ENCODE measurements at regions not wholly inside any gene's neighbourhood (a gene's known extent, or its start where the extent isn't known, plus 50 kb on each side); places are given as distances from the start of the nearest gene placed in this dataset.

- RAD21 ChIA-PET (ENCODE audit: unreplicated experiment) = no interaction called here
- Histone ChIP-seq H3K27me3 (replicated peaks in 1 of 2; ENCODE audit: control insufficient read depth in 2 of 2, insufficient read depth in 2 of 2, low read length in 1 of 2) (no peaks in the 10 kb centered on the region), H3K4me3 (no peak overlapping the region), H3K79me2 (ENCODE audit: control insufficient read depth, insufficient read depth, low read length) (peaks cover 2% of the 10 kb centered on the region), H3K9ac (ENCODE audit: control insufficient read depth, insufficient read depth, low read length) (no peak overlapping the region), H3K27ac (ENCODE audit: control insufficient read depth, insufficient read depth) (no peak overlapping the region), H3K36me3 (ENCODE audit: control insufficient read depth in 2 of 2, insufficient read depth in 2 of 2, low read length in 1 of 2) (0 out of 4 replicates have a peak, but pooled peaks cover 0 to 1% of the 10 kb centered on the region in 2 experiments), H3K9me3 (replicated peaks; ENCODE audit: control insufficient read depth, insufficient read depth, low read length) (no peaks in the 10 kb centered on the region), H3K4me2 (ENCODE audit: control insufficient read depth, insufficient read depth) (no peak overlapping the region), H4K20me1 (ENCODE audit: control insufficient read depth, insufficient read depth) (no peaks in the 10 kb centered on the region), H2AFZ (ENCODE audit: control insufficient read depth, low read depth, low read length) (no peak overlapping the region), H3K4me1 (ENCODE audit: control insufficient read depth, insufficient read depth, low read length) (peaks cover 10% of the 10 kb centered on the region)
- WGBS (ENCODE audit: insufficient coverage, insufficient replicate concordance, low lambda C conversion rate, missing lambda C conversion rate) = 59% methylated on average over 8 of the region's 8 CpGs
- DNase-seq (ENCODE audit: low read depth, low spot score) (no peak), FAIRE-seq (no peak), ATAC-seq (no peak)
- SMC1A ChIA-PET (ENCODE audit: uncharacterized antibody, unreplicated experiment) = no interaction called here
- BruUV-seq (replicated peaks) = no TSS peak
- CTCF ChIA-PET = no interaction called here
- POLR2A ChIA-PET = no interaction called here
- TF ChIP-seq CBX5 (IDR thresholded peaks at IDR 0.05; ENCODE audit: low read depth) = no peak
- TF ChIP-seq FOXK2 (IDR thresholded peaks at IDR 0.05) = no peak
- no peak for TF ChIP-seq EGR1 (IDR thresholded peaks at IDR 0.05; ENCODE audit: borderline replicate concordance in 1 of 2, low read depth in 2 of 2, low read length in 2 of 2)
- no peak for TF ChIP-seq IKZF2 (IDR thresholded peaks at IDR 0.05)
- TF ChIP-seq CEBPB (IDR thresholded peaks at IDR 0.05; ENCODE audit: borderline replicate concordance in 1 of 2, low read depth in 2 of 2, low read length in 2 of 2) = no peak
- TF ChIP-seq, protein P1, sequence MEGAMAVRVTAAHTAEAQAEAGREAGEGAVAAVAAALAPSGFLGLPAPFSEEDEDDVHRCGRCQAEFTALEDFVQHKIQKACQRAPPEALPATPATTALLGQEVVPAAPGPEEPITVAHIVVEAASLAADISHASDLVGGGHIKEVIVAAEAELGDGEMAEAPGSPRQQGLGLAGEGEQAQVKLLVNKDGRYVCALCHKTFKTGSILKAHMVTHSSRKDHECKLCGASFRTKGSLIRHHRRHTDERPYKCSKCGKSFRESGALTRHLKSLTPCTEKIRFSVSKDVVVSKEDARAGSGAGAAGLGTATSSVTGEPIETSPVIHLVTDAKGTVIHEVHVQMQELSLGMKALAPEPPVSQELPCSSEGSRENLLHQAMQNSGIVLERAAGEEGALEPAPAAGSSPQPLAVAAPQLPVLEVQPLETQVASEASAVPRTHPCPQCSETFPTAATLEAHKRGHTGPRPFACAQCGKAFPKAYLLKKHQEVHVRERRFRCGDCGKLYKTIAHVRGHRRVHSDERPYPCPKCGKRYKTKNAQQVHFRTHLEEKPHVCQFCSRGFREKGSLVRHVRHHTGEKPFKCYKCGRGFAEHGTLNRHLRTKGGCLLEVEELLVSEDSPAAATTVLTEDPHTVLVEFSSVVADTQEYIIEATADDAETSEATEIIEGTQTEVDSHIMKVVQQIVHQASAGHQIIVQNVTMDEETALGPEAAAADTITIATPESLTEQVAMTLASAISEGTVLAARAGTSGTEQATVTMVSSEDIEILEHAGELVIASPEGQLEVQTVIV (IDR thresholded peaks at IDR 0.05; ENCODE audit: borderline replicate concordance, partially characterized antibody) = no peak
- no peak for TF ChIP-seq NFYB (IDR thresholded peaks at IDR 0.05; ENCODE audit: insufficient read depth, low read depth, low read length)
- TF ChIP-seq ESRRA (IDR thresholded peaks at IDR 0.05; ENCODE audit: low read length) = no peak
- no peak for TF ChIP-seq STAT1 (conservative IDR thresholded peaks at IDR 0.05)
- no peak for TF ChIP-seq CREB1 (IDR thresholded peaks at IDR 0.05; ENCODE audit: low read depth)
- TF ChIP-seq ELK1 (IDR thresholded peaks at IDR 0.05; ENCODE audit: low read depth, low read length) = no peak
- TF ChIP-seq, protein P2, sequence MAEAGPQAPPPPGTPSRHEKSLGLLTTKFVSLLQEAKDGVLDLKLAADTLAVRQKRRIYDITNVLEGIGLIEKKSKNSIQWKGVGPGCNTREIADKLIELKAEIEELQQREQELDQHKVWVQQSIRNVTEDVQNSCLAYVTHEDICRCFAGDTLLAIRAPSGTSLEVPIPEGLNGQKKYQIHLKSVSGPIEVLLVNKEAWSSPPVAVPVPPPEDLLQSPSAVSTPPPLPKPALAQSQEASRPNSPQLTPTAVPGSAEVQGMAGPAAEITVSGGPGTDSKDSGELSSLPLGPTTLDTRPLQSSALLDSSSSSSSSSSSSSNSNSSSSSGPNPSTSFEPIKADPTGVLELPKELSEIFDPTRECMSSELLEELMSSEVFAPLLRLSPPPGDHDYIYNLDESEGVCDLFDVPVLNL (IDR thresholded peaks at IDR 0.05; ENCODE audit: low read depth, low read length) = no peak
- no peak for TF ChIP-seq HCFC1 (IDR thresholded peaks at IDR 0.05; ENCODE audit: low read length)
- TF ChIP-seq DPF2 (IDR thresholded peaks at IDR 0.05) = no peak
- no peak for TF ChIP-seq RFX5 (IDR thresholded peaks at IDR 0.05; ENCODE audit: low read depth, low read length)
- no peak for TF ChIP-seq ATF2 (IDR thresholded peaks at IDR 0.05; ENCODE audit: low read length)
- intact Hi-C loops (cut with micrococcal nuclease; ENCODE audit: unreplicated experiment) = no loop called here
- in situ Hi-C loops (cut with MboI) = no loop called here
These were observed 170.7 kb upstream of the TOPAZ1 start for GRCh38 chr3:44070841-44071546.
